SJSA1 (cell line): ENCODE measurements at regions not wholly inside any gene's neighbourhood (a gene's known extent, or its start where the extent isn't known, plus 50 kb on each side); places are given as distances from the start of the nearest gene placed in this dataset.
"Not testable (repeated sequence)": the region's sequence is repeated elsewhere in the genome, so short reads cannot be mapped to it uniquely, and the experiment has no call there.

Experiments used
- DNase-seq, 2 experiments: peaks; one replicate each; pipeline ENCODE4 v3.0.0-alpha.2; 2015 to 2020; ENCODE audit warnings: low spot score in 2 of 2, low read depth in 1 of 2
- H3K27ac ChIP-seq: fragments of 250-450 bp; sonication (Bioruptor Pico); 2 replicates; pipeline ENCODE4 v1.5.1; 2020; ENCODE audit warnings: mild to moderate bottlenecking, moderate library complexity
- H3K27me3 ChIP-seq: fragments of 250-450 bp; sonication (Bioruptor Pico); replicated peaks from 2 replicates; pipeline ENCODE4 v1.5.1; 2020; ENCODE audit warnings: mild to moderate bottlenecking, moderate library complexity
- H3K36me3 ChIP-seq: fragments of 250-450 bp; sonication (Bioruptor Pico); 2 replicates; pipeline ENCODE4 v1.5.1; 2020; ENCODE audit warnings: mild to moderate bottlenecking
- H3K4me1 ChIP-seq: fragments of 250-450 bp; sonication (Bioruptor Pico); replicated peaks from 2 replicates; pipeline ENCODE4 v1.6.1; 2021; ENCODE audit warnings: mild to moderate bottlenecking
- H3K4me3 ChIP-seq: fragments of 250-450 bp; sonication (Bioruptor Pico); 2 replicates; pipeline ENCODE4 v1.5.1; 2020; ENCODE audit warnings: mild to moderate bottlenecking
- H3K9me3 ChIP-seq: fragments of 250-450 bp; sonication (Bioruptor Pico); replicated peaks from 2 replicates; pipeline ENCODE4 v1.5.1; 2020; ENCODE audit warnings: mild to moderate bottlenecking

DNA sequence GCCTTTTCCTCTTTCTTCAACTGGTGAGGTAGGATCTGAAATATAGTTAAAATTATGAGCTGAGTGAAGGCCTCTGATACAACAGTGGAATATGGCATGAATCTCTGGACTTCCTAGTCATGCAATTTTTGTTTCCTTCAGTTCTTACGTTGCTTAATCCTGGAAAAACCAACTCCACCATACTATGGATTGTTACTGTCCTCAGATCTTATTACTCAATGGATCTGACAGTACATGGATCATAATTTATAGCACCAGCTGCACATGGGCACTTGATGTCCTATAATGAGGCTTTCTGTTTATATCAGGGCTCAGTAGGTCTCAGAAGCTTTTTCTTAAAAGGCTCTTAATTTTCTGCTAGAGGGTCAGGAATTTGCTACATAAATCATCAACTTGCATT lies 1341.0 kb upstream of the EYS start:
- peaks cover 2% of the 10 kb centered on the region; the same call in 1 of the 2 replicates for H3K9me3 ChIP-seq
- no peaks in the 10 kb centered on the region for H3K27me3 ChIP-seq
- DNase-seq: no peak
- no peak overlapping the region for H3K4me3 ChIP-seq
- H3K36me3 ChIP-seq: no peaks in the 10 kb centered on the region
- H3K4me1 ChIP-seq: no peaks in the 10 kb centered on the region
- H3K27ac ChIP-seq: no peak overlapping the region

DNA sequence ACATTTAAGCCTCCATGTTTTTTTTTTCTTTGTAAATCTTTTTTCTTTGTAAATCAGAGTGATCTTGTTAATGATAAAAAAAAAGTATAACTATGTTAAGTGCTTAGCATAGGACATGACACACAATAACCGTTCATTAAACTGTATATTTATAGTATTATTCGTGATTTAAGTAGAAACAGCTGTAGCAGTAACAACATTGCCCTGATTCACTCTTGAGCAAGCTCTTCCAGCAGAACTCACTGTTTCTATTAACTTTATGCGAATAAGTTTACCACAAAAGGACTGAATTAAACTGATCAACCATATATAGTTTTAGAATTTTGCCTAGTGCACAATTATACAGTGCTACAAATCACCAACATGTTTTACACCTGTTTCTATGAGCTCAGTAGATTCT lies 1338.0 kb upstream of the EYS start:
- H3K27ac ChIP-seq: no peak overlapping the region

DNA sequence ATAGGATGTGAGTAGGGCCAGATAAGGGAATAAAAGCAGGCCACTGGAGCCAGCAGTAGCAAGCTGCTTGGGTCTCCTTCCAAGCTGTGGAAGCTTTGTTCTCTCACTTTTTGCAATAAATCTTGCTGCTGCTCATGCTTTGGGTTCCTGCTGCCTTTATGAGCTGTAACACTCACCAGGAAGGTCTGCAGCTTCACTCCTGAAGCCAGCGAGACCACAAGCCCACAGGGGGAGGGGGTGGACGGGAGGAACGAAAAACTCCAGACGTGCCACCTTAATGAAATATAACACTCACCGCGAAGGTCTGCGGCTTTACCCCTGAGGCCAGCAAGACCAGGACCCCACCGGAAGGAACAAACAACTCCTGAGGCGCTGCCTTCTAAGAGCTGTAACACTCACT lies 1324.4 kb upstream of the EYS start:
- Histone ChIP-seq H3K9me3 (peaks cover 2% of the 10 kb centered on the region; the same call in 1 of the 2 replicates), H3K36me3 (no peaks in the 10 kb centered on the region), H3K4me1 (no peaks in the 10 kb centered on the region), H3K27me3 (no peaks in the 10 kb centered on the region), H3K27ac (no peak overlapping the region), H3K4me3 (no peak overlapping the region)
- no peak for DNase-seq

More for the DNA sequence above, 1338.0 kb upstream of the EYS start:
- H3K9me3 ChIP-seq: peaks cover 2% of the 10 kb centered on the region; the same call in 1 of the 2 replicates
- no peaks in the 10 kb centered on the region for H3K27me3 ChIP-seq
- no peaks in the 10 kb centered on the region for H3K4me1 ChIP-seq
- H3K4me3 ChIP-seq: no peak overlapping the region
- H3K36me3 ChIP-seq: no peaks in the 10 kb centered on the region
- no peak for DNase-seq

DNA sequence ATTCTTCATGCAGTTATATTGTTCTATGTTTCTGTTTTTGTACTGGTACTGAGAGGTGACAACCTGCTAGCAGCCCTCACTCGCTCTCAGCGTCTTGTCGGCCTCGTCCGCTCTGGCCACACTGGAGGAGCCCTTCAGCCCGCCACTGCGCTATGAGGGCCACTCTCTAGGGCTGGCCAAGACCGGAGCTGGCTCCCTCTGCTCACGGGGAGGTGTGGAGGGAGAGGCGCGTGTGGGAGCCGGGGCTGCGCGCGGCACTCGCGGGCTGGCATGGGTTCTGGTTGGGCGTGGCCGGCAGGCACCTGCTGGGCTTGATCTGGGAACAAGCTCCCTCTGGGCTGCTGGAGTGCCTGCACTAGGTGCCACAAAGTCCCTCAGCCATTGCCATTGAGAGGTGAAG lies 1323.8 kb upstream of the EYS start:
- Histone ChIP-seq H3K27me3 (no peaks in the 10 kb centered on the region), H3K27ac (no peak overlapping the region), H3K4me1 (no peaks in the 10 kb centered on the region), H3K4me3 (no peak overlapping the region), H3K36me3 (no peaks in the 10 kb centered on the region), H3K9me3 (peaks cover 2% of the 10 kb centered on the region; the same call in 1 of the 2 replicates)
- DNase-seq: no peak

DNA sequence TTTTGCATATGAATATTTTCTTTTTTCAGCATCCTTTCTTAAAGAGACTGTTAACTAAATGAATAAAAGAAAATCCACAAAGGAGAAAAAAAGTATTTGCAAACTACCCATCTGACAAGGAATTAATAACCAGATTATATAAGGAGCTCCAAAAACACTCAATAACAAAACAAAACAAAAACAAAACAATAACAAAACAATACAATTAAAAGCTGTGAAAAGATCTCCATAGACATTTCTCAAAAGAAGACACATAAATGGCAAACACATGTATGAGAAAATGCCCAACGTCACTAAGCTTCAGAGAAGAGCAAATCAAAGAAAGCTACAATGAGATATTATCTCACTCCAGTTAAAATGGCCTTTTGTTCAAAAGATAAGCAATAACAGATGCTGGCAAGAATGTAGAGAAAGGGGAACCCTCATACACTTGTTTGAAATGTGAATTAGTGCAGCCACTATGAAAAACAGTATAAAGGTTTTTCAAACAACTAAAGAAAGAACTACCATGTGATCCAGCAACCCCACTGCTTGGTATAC lies 1310.0 kb upstream of the EYS start:
- no peak for DNase-seq
- Histone ChIP-seq H3K4me3 (no peak overlapping the region), H3K27ac (no peak overlapping the region), H3K27me3 (no peaks in the 10 kb centered on the region), H3K36me3 (no peaks in the 10 kb centered on the region), H3K4me1 (no peaks in the 10 kb centered on the region), H3K9me3 (0 out of 2 replicates have a peak, but pooled peaks cover 3% of the 10 kb centered on the region)

DNA sequence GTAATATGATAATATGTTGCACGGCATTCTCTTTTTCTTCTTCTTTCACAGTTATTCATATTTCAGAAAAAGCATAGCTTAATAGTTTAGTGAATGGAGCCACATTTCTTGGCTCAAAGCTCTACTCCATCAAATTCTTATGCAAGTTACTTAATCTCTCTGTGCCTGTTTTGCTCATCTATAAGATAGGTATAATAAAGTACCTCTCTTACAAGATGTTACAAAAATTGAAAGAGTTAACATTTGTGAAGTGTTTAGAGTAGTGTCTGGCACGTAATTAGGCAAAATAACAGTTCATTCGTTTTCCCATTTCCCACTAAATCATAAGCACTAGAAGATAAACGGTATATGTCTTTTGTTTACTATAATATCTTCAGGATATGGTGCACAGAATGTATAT lies 1304.4 kb upstream of the EYS start:
- no peaks in the 10 kb centered on the region for H3K4me1 ChIP-seq
- DNase-seq: no peak

DNA sequence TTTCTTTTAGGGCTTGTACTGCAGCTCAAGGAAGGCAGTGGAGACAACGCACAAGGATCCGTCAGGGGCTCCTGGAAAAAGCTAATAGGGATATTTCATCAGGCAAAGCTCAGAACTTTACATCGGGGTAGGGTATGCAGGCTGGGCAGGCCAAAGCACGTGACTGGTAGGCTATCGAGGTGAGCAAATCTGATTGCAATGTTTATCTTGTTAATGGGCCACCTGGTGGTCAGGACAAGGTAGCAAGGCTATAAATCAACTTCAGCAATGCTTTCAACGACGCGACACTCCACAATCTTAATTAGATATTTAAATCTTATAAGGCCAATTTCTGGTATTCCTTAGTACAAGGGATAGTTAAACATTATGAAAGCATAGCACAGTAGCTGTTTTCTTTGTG lies 1302.8 kb upstream of the EYS start:
- Histone ChIP-seq H3K36me3 (no peaks in the 10 kb centered on the region), H3K9me3 (no peaks in the 10 kb centered on the region), H3K27me3 (no peaks in the 10 kb centered on the region), H3K4me1 (no peaks in the 10 kb centered on the region), H3K4me3 (no peak overlapping the region), H3K27ac (no peak overlapping the region)
- DNase-seq: no peak

More for the DNA sequence above, 1304.4 kb upstream of the EYS start:
- Histone ChIP-seq H3K4me3 (no peak overlapping the region), H3K9me3 (no peaks in the 10 kb centered on the region), H3K27ac (no peak overlapping the region), H3K36me3 (no peaks in the 10 kb centered on the region), H3K27me3 (no peaks in the 10 kb centered on the region)

DNA sequence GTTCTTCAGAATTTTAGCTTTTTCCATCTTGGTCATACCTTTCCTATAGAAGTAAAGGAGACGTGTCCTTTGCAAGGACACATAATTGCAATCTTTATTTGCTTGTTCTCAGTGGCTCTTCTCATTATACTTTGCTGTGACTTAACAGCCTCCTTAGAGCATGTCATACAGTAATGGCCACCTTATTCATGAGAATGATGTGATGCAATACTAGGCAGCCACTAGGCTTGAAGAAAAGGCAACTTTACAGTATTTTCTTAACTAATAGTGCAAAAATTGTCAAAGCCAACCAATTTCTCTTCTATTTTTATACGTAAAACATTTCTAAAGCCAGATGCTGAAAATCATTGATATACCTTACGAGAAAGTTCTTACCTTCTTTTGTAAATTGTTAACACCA lies 1296.8 kb upstream of the EYS start:
- Histone ChIP-seq H3K4me3 (no peak overlapping the region), H3K9me3 (no peaks in the 10 kb centered on the region), H3K36me3 (no peaks in the 10 kb centered on the region), H3K27me3 (no peaks in the 10 kb centered on the region), H3K4me1 (no peaks in the 10 kb centered on the region), H3K27ac (no peak overlapping the region)
- DNase-seq: no peak

DNA sequence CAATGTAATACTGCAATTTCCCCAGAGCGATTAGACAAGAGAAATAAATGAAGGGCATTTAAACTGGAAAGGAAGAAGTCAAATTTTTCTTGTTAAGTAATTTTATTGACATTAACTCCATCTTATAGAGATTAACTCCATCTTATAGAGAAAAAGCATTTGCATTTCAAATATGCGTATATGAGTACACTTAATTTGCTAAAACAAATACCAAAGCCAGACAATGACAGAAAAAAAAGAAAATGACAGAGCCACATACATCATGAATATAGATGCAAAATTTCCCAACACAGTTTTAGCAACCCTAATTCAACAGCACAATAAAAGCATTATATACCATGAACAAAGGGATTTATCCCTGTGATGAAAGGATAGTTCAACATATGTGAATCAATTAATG lies 1293.1 kb upstream of the EYS start:
- Histone ChIP-seq H3K9me3 (no peaks in the 10 kb centered on the region), H3K4me1 (no peaks in the 10 kb centered on the region), H3K36me3 (no peaks in the 10 kb centered on the region), H3K4me3 (no peak overlapping the region), H3K27ac (no peak overlapping the region), H3K27me3 (no peaks in the 10 kb centered on the region)
- no peak for DNase-seq

DNA sequence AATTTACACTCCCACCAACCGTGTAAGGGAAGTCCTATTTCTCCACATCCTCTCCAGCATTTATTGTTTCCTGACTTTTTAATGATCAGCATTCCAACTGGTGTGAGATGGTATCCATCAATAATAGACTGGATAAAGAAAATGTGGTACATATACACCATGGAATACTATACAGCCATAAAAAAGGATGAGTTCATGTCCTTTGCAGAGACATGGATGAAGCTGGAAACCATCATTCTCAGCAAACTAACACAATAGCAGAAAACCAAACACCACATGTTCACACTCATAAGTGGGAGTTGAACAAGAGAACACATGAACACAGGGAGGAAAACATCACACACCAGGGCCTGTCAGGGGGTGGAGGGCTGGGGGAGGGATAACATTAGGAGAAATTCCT lies 1290.6 kb upstream of the EYS start:
- H3K27me3 ChIP-seq, H3K9me3 ChIP-seq, H3K4me3 ChIP-seq, H3K27ac ChIP-seq, H3K36me3 ChIP-seq, H3K4me1 ChIP-seq, DNase-seq: not testable (repeated sequence)

DNA sequence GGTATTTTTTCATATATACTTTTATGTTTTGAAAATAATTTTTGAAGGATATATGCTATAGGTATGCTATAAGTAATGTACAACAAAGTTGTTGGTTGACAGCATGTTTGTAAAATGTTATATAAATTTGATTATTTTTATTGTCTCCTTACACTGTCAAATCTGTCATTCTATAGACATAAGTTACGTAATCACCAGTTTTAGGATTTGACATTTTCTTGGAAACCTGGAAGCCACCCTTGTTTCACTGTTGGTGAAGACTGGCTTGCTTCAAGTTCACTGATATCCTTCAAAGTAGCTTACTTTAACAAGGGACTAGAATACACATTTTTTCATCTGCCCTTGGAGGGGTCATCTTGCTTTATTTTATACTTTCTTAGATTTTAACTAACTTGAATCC lies 1288.6 kb upstream of the EYS start:
- Histone ChIP-seq H3K36me3 (no peaks in the 10 kb centered on the region), H3K9me3 (no peaks in the 10 kb centered on the region; the same call in 1 of the 2 replicates), H3K27ac (no peak overlapping the region), H3K27me3 (no peaks in the 10 kb centered on the region), H3K4me1 (no peaks in the 10 kb centered on the region), H3K4me3 (no peak overlapping the region)
- DNase-seq: no peak

DNA sequence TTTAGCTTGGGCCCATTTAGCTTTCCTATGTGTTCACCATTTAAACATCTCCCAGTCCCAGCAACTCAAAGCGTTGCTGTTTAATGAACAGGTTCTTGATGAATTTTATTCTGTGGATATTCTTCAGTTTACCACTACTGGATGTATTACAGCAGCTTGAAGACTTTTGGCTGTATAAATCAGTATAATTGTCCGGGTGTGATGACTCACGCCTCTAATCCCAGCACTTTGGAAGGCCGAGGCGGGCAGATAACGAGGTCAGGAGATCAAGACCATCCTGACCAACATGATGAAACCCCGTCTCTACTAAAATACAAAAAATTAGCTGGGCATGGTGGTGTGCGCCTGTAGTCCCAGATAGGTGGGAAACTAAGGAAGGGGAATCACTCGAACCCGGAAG lies 1286.7 kb upstream of the EYS start:
- not testable (repeated sequence) for DNase-seq, H3K27me3 ChIP-seq, H3K36me3 ChIP-seq, H3K4me3 ChIP-seq, H3K9me3 ChIP-seq, H3K4me1 ChIP-seq, H3K27ac ChIP-seq

DNA sequence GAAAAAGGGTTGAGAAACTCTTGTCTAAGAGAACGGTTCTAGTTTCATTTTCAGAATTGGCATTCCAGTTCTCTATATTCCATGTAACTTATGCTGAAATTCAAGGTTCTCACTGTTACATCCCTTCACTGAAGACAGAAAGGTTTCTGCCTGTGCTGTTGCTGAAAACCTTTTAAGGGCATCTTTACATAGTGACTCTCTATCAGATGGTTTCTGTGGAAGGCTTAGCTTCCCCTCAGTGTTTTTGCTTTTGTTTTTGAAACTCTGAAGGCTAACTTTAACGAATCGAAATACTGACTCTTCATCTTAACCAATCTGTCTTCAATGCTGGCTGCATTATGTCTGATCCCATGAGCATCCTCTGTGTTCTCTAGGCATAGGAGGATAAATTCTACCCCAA lies 1286.2 kb upstream of the EYS start:
- Histone ChIP-seq H3K4me3 (no peak overlapping the region), H3K4me1 (no peaks in the 10 kb centered on the region), H3K36me3 (no peaks in the 10 kb centered on the region), H3K27ac (no peak overlapping the region), H3K27me3 (no peaks in the 10 kb centered on the region; the same call in 1 of the 2 replicates), H3K9me3 (peaks cover under 1% of the 10 kb centered on the region; the same call in 1 of the 2 replicates)
- no peak for DNase-seq

DNA sequence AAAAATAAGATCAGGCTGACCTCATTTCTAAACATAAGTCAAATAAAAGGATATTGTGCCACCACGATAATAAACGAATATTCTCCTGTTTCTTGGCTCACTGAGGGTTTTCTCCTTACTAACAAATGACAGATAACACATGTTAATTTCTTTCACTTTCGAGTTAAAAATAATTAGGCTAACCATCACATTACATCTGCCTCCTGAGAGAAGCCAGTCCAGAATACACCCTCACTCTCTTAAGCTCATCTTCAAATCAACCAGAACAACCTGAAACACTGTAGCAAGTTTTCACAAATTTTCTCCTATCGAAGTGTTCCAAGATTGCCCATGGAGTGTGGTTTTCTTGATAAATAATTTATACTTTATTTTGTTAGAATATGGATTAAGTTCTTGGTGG lies 1285.6 kb upstream of the EYS start:
- peaks cover 4% of the 10 kb centered on the region; the same call in 1 of the 2 replicates for H3K9me3 ChIP-seq
- DNase-seq: no peak
- H3K36me3 ChIP-seq: no peaks in the 10 kb centered on the region
- H3K4me1 ChIP-seq: no peaks in the 10 kb centered on the region
- H3K27ac ChIP-seq: no peak overlapping the region
- H3K4me3 ChIP-seq: no peak overlapping the region
- H3K27me3 ChIP-seq: no peaks in the 10 kb centered on the region; the same call in 1 of the 2 replicates

DNA sequence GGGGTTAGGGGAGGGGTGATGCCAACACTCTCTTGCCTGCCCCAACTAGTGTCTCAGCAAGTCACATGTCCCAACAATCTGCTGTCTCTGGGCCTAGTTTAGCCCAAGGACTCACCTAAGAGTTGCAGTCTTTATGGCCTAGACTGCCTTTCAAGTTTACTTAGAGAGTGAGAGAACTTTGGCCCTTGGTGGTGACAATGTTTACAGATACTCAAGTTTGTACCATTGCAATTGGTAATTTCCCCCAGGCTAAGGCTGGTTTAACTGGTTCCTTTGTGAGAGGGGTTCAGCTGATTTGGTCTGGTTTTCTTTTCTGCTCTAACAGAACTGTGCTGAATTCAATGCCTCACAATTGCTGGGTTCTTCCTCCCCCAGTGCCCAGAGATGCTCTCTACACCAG lies 1279.9 kb upstream of the EYS start:
- no peak for DNase-seq
- no peak overlapping the region for H3K4me3 ChIP-seq
- no peak overlapping the region for H3K27ac ChIP-seq
- H3K9me3 ChIP-seq: peaks cover 4% of the 10 kb centered on the region; the same call in 1 of the 2 replicates
- no peaks in the 10 kb centered on the region for H3K4me1 ChIP-seq
- H3K36me3 ChIP-seq: no peaks in the 10 kb centered on the region
- H3K27me3 ChIP-seq: no peaks in the 10 kb centered on the region; the same call in 1 of the 2 replicates
